Liver (tissue), 8 donors: ENCODE measurements at regions not wholly inside any gene's neighbourhood (a gene's known extent, or its start where the extent isn't known, plus 50 kb on each side); places are given as distances from the start of the nearest gene placed in this dataset.

Source experiments
- DNase-seq: peaks from one replicate; pipeline ENCODE4 v3.0.0-alpha.2; 2017; ENCODE audit warnings: low spot score
- H3K27ac ChIP-seq, 2 donors: one replicate each; pipeline ENCODE4 v1.7.0; 2013; ENCODE audit warnings: inconsistent platforms in 2 of 2, low read length in 2 of 2, control low read depth in 1 of 2, low read depth in 1 of 2, mild to moderate bottlenecking in 1 of 2
- H3K27me3 ChIP-seq, 4 donors: one replicate each; pipeline versions ENCODE4 v1.6.1 to v1.7.0; 2013; ENCODE audit warnings: low read length in 3 of 4, inconsistent platforms in 1 of 4, mild to moderate bottlenecking in 1 of 4, moderate library complexity in 1 of 4; ENCODE audit not compliant: control insufficient read depth in 4 of 4, insufficient read depth in 4 of 4
- H3K36me3 ChIP-seq, 4 donors: one replicate each; pipeline versions ENCODE4 v1.6.1 to v1.7.0; 2013; ENCODE audit warnings: low read length in 3 of 4, mild to moderate bottlenecking in 3 of 4, low read depth in 1 of 4, moderate library complexity in 1 of 4; ENCODE audit not compliant: control insufficient read depth in 4 of 4, insufficient read depth in 3 of 4
- H3K4me1 ChIP-seq, 4 donors: one replicate each; pipeline versions ENCODE4 v1.6.1 to v1.7.0; 2013; ENCODE audit warnings: low read length in 3 of 4, mild to moderate bottlenecking in 3 of 4, moderate library complexity in 1 of 4; ENCODE audit not compliant: control insufficient read depth in 4 of 4, insufficient read depth in 4 of 4
- H3K4me3 ChIP-seq, 3 donors: one replicate each; pipeline versions ENCODE4 v1.6.1 to v1.7.0; 2013; ENCODE audit warnings: low read length in 3 of 3, control low read depth in 1 of 3, low read depth in 1 of 3, mild to moderate bottlenecking in 1 of 3
- H3K9ac ChIP-seq, 2 donors: one replicate each; pipeline ENCODE4 v1.7.0; 2013; ENCODE audit warnings: low read length in 2 of 2, mild to moderate bottlenecking in 2 of 2, moderate library complexity in 2 of 2, control low read depth in 1 of 2, low read depth in 1 of 2
- H3K9me3 ChIP-seq, 4 donors: one replicate each; pipeline versions ENCODE4 v1.6.1 to v1.7.0; 2013; ENCODE audit warnings: low read length in 3 of 4; ENCODE audit not compliant: control insufficient read depth in 4 of 4
- ATF3 ChIP-seq: IDR thresholded peaks from 2 replicates; pipeline ENCODE4 v1.6.1; 2016; ENCODE audit warnings: antibody characterized with exemption
- CTCF ChIP-seq: fragments of 150-350 bp; IDR thresholded peaks from 2 replicates; pipeline ENCODE4 v1.5.1; 2017; ENCODE audit warnings: improper control_type of control experiment, low read depth, low read length; ENCODE audit not compliant: missing input control
- EGR1 ChIP-seq, 2 donors: IDR thresholded peaks; 2 replicates each; pipeline ENCODE4 v1.6.1; 2016 to 2018; ENCODE audit warnings: antibody characterized with exemption in 2 of 2, low read depth in 2 of 2
- FOXA1 ChIP-seq: IDR thresholded peaks from 2 replicates; pipeline ENCODE4 v1.6.1; 2016; ENCODE audit warnings: antibody characterized with exemption
- FOXA2 ChIP-seq: IDR thresholded peaks from 2 replicates; pipeline ENCODE4 v1.6.1; 2016; ENCODE audit warnings: antibody characterized with exemption
- HNF4A ChIP-seq, 2 donors: conservative IDR thresholded peaks; 2 replicates each; pipeline ENCODE4 v1.6.1; 2016; ENCODE audit warnings: antibody characterized with exemption in 2 of 2, mild to moderate bottlenecking in 2 of 2
- HNF4G ChIP-seq: IDR thresholded peaks from 2 replicates; pipeline ENCODE4 v1.6.1; 2016; ENCODE audit warnings: antibody characterized with exemption
- JUND ChIP-seq, 2 donors: IDR thresholded peaks; 2 replicates each; pipeline ENCODE4 v1.6.1; 2016; ENCODE audit warnings: antibody characterized with exemption in 2 of 2
- MAX ChIP-seq: IDR thresholded peaks from 2 replicates; pipeline ENCODE4 v1.6.1; 2016; ENCODE audit warnings: antibody characterized with exemption
- NR2F2 ChIP-seq: IDR thresholded peaks from 2 replicates; pipeline ENCODE4 v1.6.1; 2016; ENCODE audit warnings: antibody characterized with exemption
- RAD21 ChIP-seq, 2 donors: IDR thresholded peaks; 2 replicates each; pipeline ENCODE4 v1.6.1; 2016; ENCODE audit warnings: antibody characterized with exemption in 2 of 2, mild to moderate bottlenecking in 2 of 2
- REST ChIP-seq: IDR thresholded peaks from 2 replicates; pipeline ENCODE4 v1.6.1; 2016; ENCODE audit warnings: antibody characterized with exemption, mild to moderate bottlenecking
- RXRA ChIP-seq, 2 donors: IDR thresholded peaks; 2 replicates each; pipeline ENCODE4 v1.6.1; 2017 to 2018; ENCODE audit warnings: antibody characterized with exemption in 2 of 2, mild to moderate bottlenecking in 1 of 2
- SP1 ChIP-seq: IDR thresholded peaks from 2 replicates; pipeline ENCODE4 v1.6.1; 2018; ENCODE audit warnings: antibody characterized with exemption, mild to moderate bottlenecking
- TAF1 ChIP-seq: conservative IDR thresholded peaks from 2 replicates; pipeline ENCODE4 v1.6.1; 2016; ENCODE audit warnings: antibody characterized with exemption, mild to moderate bottlenecking
- YY1 ChIP-seq: IDR thresholded peaks from 2 replicates; pipeline ENCODE4 v1.6.1; 2016; ENCODE audit warnings: antibody characterized with exemption, mild to moderate bottlenecking
- ZBTB33 ChIP-seq: IDR thresholded peaks from 2 replicates; pipeline ENCODE4 v1.6.1; 2016; ENCODE audit warnings: antibody characterized with exemption
- WGBS: extraction: QIAGEN DNeasy Blood & Tissue Kit; methylation state at CpG from one replicate; pipeline ENCODE4 v1.1.7; 2013; 5-methylcytosine and 5-hydroxymethylcytosine counted together
- donor health status: healthy.
- donor health status: healthy.
- donor health status: healthy.
- donor health status: healthy.
- donor health status: healthy.

- 93% methylated on average over 3 of the region's 3 CpGs for WGBS
- H3K27ac ChIP-seq, result no peak overlapping the region
- DNase-seq, result no peak
Observed at GRCh38 chr12:76637807-76638206, 78.2 kb upstream of the OSBPL8 start.

GRCh38 chr12:76639646-76640045 lies 80.1 kb upstream of the OSBPL8 start:
- no peak for DNase-seq
- H3K27ac ChIP-seq, result no peak overlapping the region
- H3K9ac ChIP-seq, result no peak overlapping the region
- H3K4me1 ChIP-seq, result no peaks in the 10 kb centered on the region
- H3K27me3 ChIP-seq, result no peaks in the 10 kb centered on the region
- no peak overlapping the region for H3K4me3 ChIP-seq
- WGBS, result 91% methylated on average over 6 of the region's 6 CpGs
- H3K9me3 ChIP-seq, result no peaks in the 10 kb centered on the region
- H3K36me3 ChIP-seq, result no peaks in the 10 kb centered on the region
- TF ChIP-seq RXRA (IDR thresholded peaks at IDR 0.05) (no peak), HNF4G (no peak), ZBTB33 (no peak), HNF4A (conservative IDR thresholded peaks at IDR 0.05) (no peak), TAF1 (no peak), NR2F2 (no peak), MAX (no peak), RAD21 (IDR thresholded peaks at IDR 0.05) (no peak), SP1 (no peak), JUND (IDR thresholded peaks at IDR 0.05) (no peak), ATF3 (no peak), FOXA2 (no peak)

More at GRCh38 chr12:76637807-76638206, 78.2 kb upstream of the OSBPL8 start:
- Histone ChIP-seq H3K4me1 (no peaks in the 10 kb centered on the region), H3K4me3 (no peak overlapping the region), H3K36me3 (no peaks in the 10 kb centered on the region), H3K27me3 (no peaks in the 10 kb centered on the region), H3K9me3 (no peaks in the 10 kb centered on the region), H3K9ac (no peak overlapping the region)
- TF ChIP-seq HNF4G (no peak), ATF3 (no peak), FOXA2 (no peak), FOXA1 (no peak), RAD21 (IDR thresholded peaks at IDR 0.05) (no peak), EGR1 (IDR thresholded peaks at IDR 0.05; ENCODE audit: low read depth in 2 of 2) (no peak), TAF1 (no peak), REST (no peak), SP1 (no peak), MAX (no peak), CTCF (no peak), RXRA (IDR thresholded peaks at IDR 0.05) (no peak), NR2F2 (no peak), YY1 (no peak)
